Ovary (tissue), 3 donors: ENCODE measurements at regions not wholly inside any gene's neighbourhood (a gene's known extent, or its start where the extent isn't known, plus 50 kb on each side); places are given as distances from the start of the nearest gene placed in this dataset.

ENCODE experiments used
- EP300 ChIP-seq: sonication (generic); formaldehyde crosslinking; IDR thresholded peaks from one replicate; pipeline ENCODE4 v1.6.1; 2017; ENCODE audit warnings: antibody characterized with exemption
- POLR2A ChIP-seq: fragments of 450-650 bp; IDR thresholded peaks from one replicate; pipeline ENCODE4 v1.6.1; 2017; ENCODE audit warnings: antibody characterized with exemption, mild to moderate bottlenecking, moderate library complexity
- TF ChIP-seq, protein P1 (sequence below), 3 donors: fragments of 450-650 bp in 2 of 3; fragments of 200-600 bp in 1 of 3; IDR thresholded peaks; one replicate each; pipeline versions ENCODE4 v1.5.1 to v1.8.0; 2016 to 2022; ENCODE audit warnings: antibody characterized with exemption in 3 of 3, mild to moderate bottlenecking in 1 of 3
- donor health status: DM: no; HTN: no; CAD: no.

DNA sequence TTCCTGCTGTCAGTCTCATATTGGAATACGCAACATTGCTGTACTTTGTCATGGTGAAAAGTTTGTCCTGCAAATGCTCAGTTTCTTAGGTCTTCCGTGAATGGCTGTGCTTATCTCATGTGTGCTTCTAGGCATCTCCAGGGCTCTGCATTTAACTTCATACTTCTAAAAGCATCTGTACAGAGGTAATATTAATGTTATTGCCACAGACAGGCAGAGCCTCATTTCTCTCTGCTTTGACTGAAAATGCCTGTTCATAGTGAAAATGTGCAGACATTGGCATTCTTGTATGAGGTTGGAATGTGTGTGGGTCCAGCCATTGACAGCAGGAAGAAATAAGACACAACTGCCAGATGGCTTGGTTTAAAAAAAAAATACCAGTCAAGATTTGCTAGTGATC is 140.1 kb upstream of the TTC29 start:
- TF ChIP-seq, protein P1, sequence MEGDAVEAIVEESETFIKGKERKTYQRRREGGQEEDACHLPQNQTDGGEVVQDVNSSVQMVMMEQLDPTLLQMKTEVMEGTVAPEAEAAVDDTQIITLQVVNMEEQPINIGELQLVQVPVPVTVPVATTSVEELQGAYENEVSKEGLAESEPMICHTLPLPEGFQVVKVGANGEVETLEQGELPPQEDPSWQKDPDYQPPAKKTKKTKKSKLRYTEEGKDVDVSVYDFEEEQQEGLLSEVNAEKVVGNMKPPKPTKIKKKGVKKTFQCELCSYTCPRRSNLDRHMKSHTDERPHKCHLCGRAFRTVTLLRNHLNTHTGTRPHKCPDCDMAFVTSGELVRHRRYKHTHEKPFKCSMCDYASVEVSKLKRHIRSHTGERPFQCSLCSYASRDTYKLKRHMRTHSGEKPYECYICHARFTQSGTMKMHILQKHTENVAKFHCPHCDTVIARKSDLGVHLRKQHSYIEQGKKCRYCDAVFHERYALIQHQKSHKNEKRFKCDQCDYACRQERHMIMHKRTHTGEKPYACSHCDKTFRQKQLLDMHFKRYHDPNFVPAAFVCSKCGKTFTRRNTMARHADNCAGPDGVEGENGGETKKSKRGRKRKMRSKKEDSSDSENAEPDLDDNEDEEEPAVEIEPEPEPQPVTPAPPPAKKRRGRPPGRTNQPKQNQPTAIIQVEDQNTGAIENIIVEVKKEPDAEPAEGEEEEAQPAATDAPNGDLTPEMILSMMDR (IDR thresholded peaks at IDR 0.05), result no peak
- no peak for TF ChIP-seq EP300
- TF ChIP-seq POLR2A, result no peak
